Neural cell (in vitro differentiated cells): ENCODE measurements at regions not wholly inside any gene's neighbourhood (a gene's known extent, or its start where the extent isn't known, plus 50 kb on each side); places are given as distances from the start of the nearest gene placed in this dataset.

Experiments
- H2AFZ ChIP-seq: fragments of 200-600, 300-800 bp; sonication (generic), shearing (Covaris generic); 2 replicates; pipeline ENCODE4 v1.6.0; 2014; ENCODE audit warnings: low read depth, mild to moderate bottlenecking, antibody characterized with exemption, low read length, moderate library complexity
- H3F3A ChIP-seq: fragments of 200-600 bp; shearing (Covaris generic); 2 replicates; pipeline ENCODE4 v1.6.1; 2016; ENCODE audit warnings: mild to moderate bottlenecking, moderate library complexity, mixed read lengths, antibody characterized with exemption, low read length; ENCODE audit not compliant: insufficient read depth, poor library complexity, severe bottlenecking
- H3K27ac ChIP-seq: fragments of 200-600, 300-800 bp; sonication (generic), shearing (Covaris generic); 2 replicates; pipeline ENCODE4 v1.5.1; 2014; ENCODE audit warnings: mild to moderate bottlenecking, low read length, moderate library complexity
- H3K27me3 ChIP-seq: fragments of 300-800, 200-600 bp; sonication (generic), shearing (Covaris generic); 2 replicates; pipeline ENCODE4 v1.6.0; 2014; ENCODE audit warnings: mild to moderate bottlenecking, low read depth, low read length, moderate library complexity; ENCODE audit not compliant: insufficient read depth
- H3K36me3 ChIP-seq: fragments of 300-800, 200-600 bp; sonication (generic), shearing (Covaris generic); 2 replicates; pipeline ENCODE4 v1.5.1; 2014; ENCODE audit warnings: mild to moderate bottlenecking, antibody characterized with exemption, low read length, moderate library complexity; ENCODE audit not compliant: insufficient read depth
- H3K4me2 ChIP-seq: fragments of 300-800, 200-600 bp; sonication (generic), shearing (Covaris generic); 2 replicates; pipeline ENCODE4 v1.6.0; 2014; ENCODE audit warnings: mild to moderate bottlenecking, low read length
- H3K4me3 ChIP-seq: fragments of 300-800, 200-600 bp; sonication (generic), shearing (Covaris generic); 2 replicates; pipeline ENCODE4 v1.5.1; 2014; ENCODE audit warnings: mild to moderate bottlenecking, low read length, moderate library complexity
- H3K79me2 ChIP-seq: fragments of 200-600 bp; shearing (Covaris generic); replicated peaks from 2 replicates; pipeline ENCODE4 v1.6.0; 2014; ENCODE audit warnings: mild to moderate bottlenecking, low read length, moderate library complexity; ENCODE audit not compliant: insufficient read depth
- H3K9ac ChIP-seq: fragments of 300-800, 200-600 bp; sonication (generic), shearing (Covaris generic); 2 replicates; pipeline ENCODE4 v1.6.1; 2016; ENCODE audit warnings: mild to moderate bottlenecking, low read length, mixed read lengths
- H3K9me2 ChIP-seq: fragments of 200-600 bp; shearing (Covaris generic); 2 replicates; pipeline ENCODE4 v1.6.1; 2016; ENCODE audit warnings: mild to moderate bottlenecking, low read length, mixed read lengths; ENCODE audit not compliant: insufficient read depth
- H3K9me3 ChIP-seq: fragments of 200-600, 300-800 bp; sonication (generic), shearing (Covaris generic); 2 replicates; pipeline ENCODE4 v1.6.1; 2016; ENCODE audit warnings: mild to moderate bottlenecking, mixed run types, low read length, moderate library complexity, mixed read lengths
- H4K20me1 ChIP-seq: fragments of 200-600 bp; shearing (Covaris generic); 2 replicates; pipeline ENCODE4 v1.6.1; 2016; ENCODE audit warnings: mild to moderate bottlenecking, mixed run types; ENCODE audit not compliant: insufficient read depth
- EP300 ChIP-seq: fragments of 450-650 bp; conservative IDR thresholded peaks from 2 replicates; pipeline ENCODE4 v1.6.1; 2014; ENCODE audit warnings: antibody characterized with exemption, mild to moderate bottlenecking, moderate library complexity; ENCODE audit not compliant: poor library complexity, severe bottlenecking
- EZH2 ChIP-seq: fragments of 200-600, 300-800 bp; shearing (Covaris generic), sonication (generic); IDR thresholded peaks from 2 replicates; pipeline ENCODE4 v1.6.1; 2014; ENCODE audit warnings: antibody characterized with exemption, low read length, borderline replicate concordance, mild to moderate bottlenecking; ENCODE audit not compliant: insufficient read depth, poor library complexity, severe bottlenecking
- MXI1 ChIP-seq: fragments of 450-650 bp; conservative IDR thresholded peaks from 2 replicates; pipeline ENCODE4 v1.6.1; 2014; ENCODE audit warnings: antibody characterized with exemption, mild to moderate bottlenecking; ENCODE audit not compliant: poor library complexity, severe bottlenecking
- POLR2AphosphoS5 ChIP-seq: IDR thresholded peaks from 2 replicates; pipeline ENCODE4 v1.6.1; 2012
- RAD21 ChIP-seq: fragments of 450-650 bp; conservative IDR thresholded peaks from 2 replicates; pipeline ENCODE4 v1.6.1; 2014; ENCODE audit warnings: antibody characterized with exemption, mild to moderate bottlenecking, moderate library complexity
- SMC3 ChIP-seq: fragments of 450-650 bp; conservative IDR thresholded peaks from 2 replicates; pipeline ENCODE4 v1.6.1; 2014; ENCODE audit warnings: antibody characterized with exemption, mild to moderate bottlenecking, moderate library complexity; ENCODE audit not compliant: poor library complexity
- TAF1 ChIP-seq: IDR thresholded peaks from 2 replicates; pipeline ENCODE4 v1.6.1; 2012; ENCODE audit warnings: low read depth
- TF ChIP-seq, protein P1 (sequence below): IDR thresholded peaks from 2 replicates; pipeline ENCODE4 v1.6.1; 2012; ENCODE audit warnings: borderline replicate concordance
- TF ChIP-seq, protein P2 (sequence below): fragments of 450-650 bp; IDR thresholded peaks from 2 replicates; pipeline ENCODE4 v1.5.1; 2014; ENCODE audit warnings: antibody characterized with exemption, mild to moderate bottlenecking, moderate library complexity; ENCODE audit not compliant: poor library complexity, severe bottlenecking

DNA sequence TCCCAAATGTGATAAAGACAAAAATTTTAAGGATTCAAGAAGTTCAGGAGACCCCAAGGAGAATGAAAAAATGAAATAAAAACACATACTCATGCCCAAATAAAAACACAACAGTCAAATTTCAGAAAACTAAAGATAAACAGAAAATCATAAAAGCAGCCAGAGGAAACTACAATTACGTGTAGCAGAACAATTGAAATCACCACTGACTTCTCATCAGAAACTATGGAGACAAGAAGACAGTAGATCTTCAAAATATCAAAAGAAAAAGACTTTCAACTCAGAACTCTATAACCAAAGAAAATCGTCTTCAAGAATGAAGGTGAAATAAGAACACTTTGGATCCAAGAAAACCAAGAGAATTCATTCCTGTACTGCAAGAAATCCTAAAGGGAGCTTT, 54.9 kb downstream of the DIO3 start:
- no peaks in the 10 kb centered on the region for H3K27me3 ChIP-seq
- H3K4me3 ChIP-seq, result no peak overlapping the region
- no peaks in the 10 kb centered on the region for H3K9me2 ChIP-seq
- no peak overlapping the region for H3K27ac ChIP-seq
- H3K79me2 ChIP-seq, result no peaks in the 10 kb centered on the region
- H3K9ac ChIP-seq, result no peak overlapping the region
- H3K36me3 ChIP-seq, result no peaks in the 10 kb centered on the region
- H4K20me1 ChIP-seq, result no peaks in the 10 kb centered on the region
- H3K4me2 ChIP-seq, result no peak overlapping the region
- H3F3A ChIP-seq, result no peaks in the 10 kb centered on the region
- no peak overlapping the region for H2AFZ ChIP-seq
- no peaks in the 10 kb centered on the region for H3K9me3 ChIP-seq
- no peak for TF ChIP-seq EZH2

DNA sequence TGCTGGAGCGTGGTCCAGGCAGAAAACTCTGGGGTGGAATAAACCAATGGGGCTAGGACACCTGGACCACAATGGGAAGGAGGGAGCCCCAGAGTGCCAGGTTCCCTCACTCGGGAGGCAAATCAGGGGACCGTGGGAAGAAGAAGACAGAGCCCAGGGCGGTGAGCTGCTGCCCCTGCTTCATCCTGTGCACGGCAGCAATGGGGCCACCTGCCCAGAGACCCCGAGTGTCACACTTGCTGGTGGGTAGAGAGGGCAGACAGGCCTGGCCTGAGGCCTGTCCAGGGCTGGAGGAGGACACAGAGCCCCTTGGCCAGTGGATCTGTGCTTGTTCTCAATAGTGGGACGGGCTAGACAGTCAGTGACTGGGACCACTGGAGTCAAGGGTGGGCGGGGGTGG, 58.2 kb downstream of the DIO3 start:
- no peaks in the 10 kb centered on the region for H3K9me3 ChIP-seq
- H3K79me2 ChIP-seq, result no peaks in the 10 kb centered on the region
- H2AFZ ChIP-seq, result no peak overlapping the region

More for the DNA sequence above, 58.2 kb downstream of the DIO3 start:
- Histone ChIP-seq H3K27me3 (no peaks in the 10 kb centered on the region), H3K4me2 (no peak overlapping the region), H4K20me1 (no peaks in the 10 kb centered on the region), H3F3A (no peaks in the 10 kb centered on the region), H3K9me2 (no peaks in the 10 kb centered on the region), H3K4me3 (no peak overlapping the region), H3K27ac (no peak overlapping the region), H3K36me3 (no peaks in the 10 kb centered on the region), H3K9ac (no peak overlapping the region)
- TF ChIP-seq EP300 (no peak), RAD21 (no peak), EZH2 (no peak), MXI1 (no peak), TAF1 (no peak), SMC3 (no peak), POLR2AphosphoS5 (no peak)
- TF ChIP-seq, protein P1, sequence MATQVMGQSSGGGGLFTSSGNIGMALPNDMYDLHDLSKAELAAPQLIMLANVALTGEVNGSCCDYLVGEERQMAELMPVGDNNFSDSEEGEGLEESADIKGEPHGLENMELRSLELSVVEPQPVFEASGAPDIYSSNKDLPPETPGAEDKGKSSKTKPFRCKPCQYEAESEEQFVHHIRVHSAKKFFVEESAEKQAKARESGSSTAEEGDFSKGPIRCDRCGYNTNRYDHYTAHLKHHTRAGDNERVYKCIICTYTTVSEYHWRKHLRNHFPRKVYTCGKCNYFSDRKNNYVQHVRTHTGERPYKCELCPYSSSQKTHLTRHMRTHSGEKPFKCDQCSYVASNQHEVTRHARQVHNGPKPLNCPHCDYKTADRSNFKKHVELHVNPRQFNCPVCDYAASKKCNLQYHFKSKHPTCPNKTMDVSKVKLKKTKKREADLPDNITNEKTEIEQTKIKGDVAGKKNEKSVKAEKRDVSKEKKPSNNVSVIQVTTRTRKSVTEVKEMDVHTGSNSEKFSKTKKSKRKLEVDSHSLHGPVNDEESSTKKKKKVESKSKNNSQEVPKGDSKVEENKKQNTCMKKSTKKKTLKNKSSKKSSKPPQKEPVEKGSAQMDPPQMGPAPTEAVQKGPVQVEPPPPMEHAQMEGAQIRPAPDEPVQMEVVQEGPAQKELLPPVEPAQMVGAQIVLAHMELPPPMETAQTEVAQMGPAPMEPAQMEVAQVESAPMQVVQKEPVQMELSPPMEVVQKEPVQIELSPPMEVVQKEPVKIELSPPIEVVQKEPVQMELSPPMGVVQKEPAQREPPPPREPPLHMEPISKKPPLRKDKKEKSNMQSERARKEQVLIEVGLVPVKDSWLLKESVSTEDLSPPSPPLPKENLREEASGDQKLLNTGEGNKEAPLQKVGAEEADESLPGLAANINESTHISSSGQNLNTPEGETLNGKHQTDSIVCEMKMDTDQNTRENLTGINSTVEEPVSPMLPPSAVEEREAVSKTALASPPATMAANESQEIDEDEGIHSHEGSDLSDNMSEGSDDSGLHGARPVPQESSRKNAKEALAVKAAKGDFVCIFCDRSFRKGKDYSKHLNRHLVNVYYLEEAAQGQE, result no peak
- TF ChIP-seq, protein P2, sequence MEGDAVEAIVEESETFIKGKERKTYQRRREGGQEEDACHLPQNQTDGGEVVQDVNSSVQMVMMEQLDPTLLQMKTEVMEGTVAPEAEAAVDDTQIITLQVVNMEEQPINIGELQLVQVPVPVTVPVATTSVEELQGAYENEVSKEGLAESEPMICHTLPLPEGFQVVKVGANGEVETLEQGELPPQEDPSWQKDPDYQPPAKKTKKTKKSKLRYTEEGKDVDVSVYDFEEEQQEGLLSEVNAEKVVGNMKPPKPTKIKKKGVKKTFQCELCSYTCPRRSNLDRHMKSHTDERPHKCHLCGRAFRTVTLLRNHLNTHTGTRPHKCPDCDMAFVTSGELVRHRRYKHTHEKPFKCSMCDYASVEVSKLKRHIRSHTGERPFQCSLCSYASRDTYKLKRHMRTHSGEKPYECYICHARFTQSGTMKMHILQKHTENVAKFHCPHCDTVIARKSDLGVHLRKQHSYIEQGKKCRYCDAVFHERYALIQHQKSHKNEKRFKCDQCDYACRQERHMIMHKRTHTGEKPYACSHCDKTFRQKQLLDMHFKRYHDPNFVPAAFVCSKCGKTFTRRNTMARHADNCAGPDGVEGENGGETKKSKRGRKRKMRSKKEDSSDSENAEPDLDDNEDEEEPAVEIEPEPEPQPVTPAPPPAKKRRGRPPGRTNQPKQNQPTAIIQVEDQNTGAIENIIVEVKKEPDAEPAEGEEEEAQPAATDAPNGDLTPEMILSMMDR, result no peak
